ENCODE measurements at regions not wholly inside any gene's neighbourhood (a gene's known extent, or its start where the extent isn't known, plus 50 kb on each side); places are given as distances from the start of the nearest gene placed in this dataset.

DNA sequence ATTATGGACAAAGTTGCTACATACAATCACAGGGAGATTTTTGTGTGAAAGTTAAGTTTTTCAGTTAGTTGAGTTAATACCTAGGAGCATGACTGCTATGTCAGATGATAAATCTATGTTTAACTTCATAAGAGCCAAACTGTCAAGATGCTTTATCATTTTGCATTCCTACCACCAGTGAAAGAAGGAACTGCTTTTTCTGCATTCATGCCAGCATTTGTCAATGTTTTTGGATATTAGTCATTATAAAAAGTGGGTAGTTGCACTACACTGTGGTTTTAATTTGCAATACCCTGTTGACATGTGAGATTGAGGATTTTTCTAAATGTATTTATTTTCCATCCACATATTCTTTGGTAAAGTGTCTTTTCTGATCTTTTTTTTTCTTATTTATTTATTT lies 434.0 kb upstream of the MON1B start:
- no peak overlapping the region for H3K4me3 ChIP-seq (ENCODE audit: low read depth in 1 of 5, low read length in 5 of 5)
- H3K9ac ChIP-seq (ENCODE audit: low read length in 5 of 5), result no peak overlapping the region

DNA sequence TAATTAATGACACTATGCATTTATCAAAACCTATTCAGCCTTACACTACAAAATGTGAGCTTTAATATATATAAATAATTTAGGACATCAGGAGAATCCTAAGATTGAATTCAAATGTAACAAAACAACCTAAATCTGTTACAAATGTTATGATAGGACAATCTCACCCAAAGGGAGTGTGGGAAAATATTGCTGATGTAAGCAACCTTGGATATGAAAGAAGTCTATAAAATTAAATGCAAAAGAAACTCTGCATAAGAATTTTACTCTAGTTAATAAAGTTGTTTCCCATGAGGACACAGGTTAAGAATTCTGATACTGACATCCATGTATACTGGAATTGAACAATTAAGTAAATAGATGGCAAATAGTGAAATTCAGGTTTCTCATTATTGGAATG lies 424.5 kb upstream of the MON1B start:
- no peaks in the 10 kb centered on the region for H3K27me3 ChIP-seq (ENCODE audit: control insufficient read depth in 5 of 5, insufficient read depth in 4 of 5, low read length in 5 of 5)
- H3K9ac ChIP-seq (ENCODE audit: low read length in 5 of 5), result no peak overlapping the region
- H3K9me3 ChIP-seq (ENCODE audit: control insufficient read depth in 5 of 5, low read length in 5 of 5), result peaks cover 3 to 21% (median 11%) of the 10 kb centered on the region in 5 donors
- H3K4me1 ChIP-seq (ENCODE audit: control insufficient read depth in 5 of 5, insufficient read depth in 5 of 5, low read length in 5 of 5), result no peaks in the 10 kb centered on the region
- no peak overlapping the region for H3K27ac ChIP-seq (ENCODE audit: low read depth, low read length)
- H3K36me3 ChIP-seq (ENCODE audit: control insufficient read depth in 5 of 5, insufficient read depth in 5 of 5, low read length in 5 of 5), result no peaks in the 10 kb centered on the region
- no peak overlapping the region for H3K4me3 ChIP-seq (ENCODE audit: low read depth in 1 of 5, low read length in 5 of 5)

More for the DNA sequence above, 434.0 kb upstream of the MON1B start:
- H3K9me3 ChIP-seq (ENCODE audit: control insufficient read depth in 5 of 5, low read length in 5 of 5), result peaks cover 0 to 4% (median 2%) of the 10 kb centered on the region in 5 donors
- no peaks in the 10 kb centered on the region for H3K27me3 ChIP-seq (ENCODE audit: control insufficient read depth in 5 of 5, insufficient read depth in 4 of 5, low read length in 5 of 5)
- H3K27ac ChIP-seq (ENCODE audit: low read depth, low read length), result no peak overlapping the region
- no peaks in the 10 kb centered on the region for H3K4me1 ChIP-seq (ENCODE audit: control insufficient read depth in 5 of 5, insufficient read depth in 5 of 5, low read length in 5 of 5)
- no peaks in the 10 kb centered on the region for H3K36me3 ChIP-seq (ENCODE audit: control insufficient read depth in 5 of 5, insufficient read depth in 5 of 5, low read length in 5 of 5)

DNA sequence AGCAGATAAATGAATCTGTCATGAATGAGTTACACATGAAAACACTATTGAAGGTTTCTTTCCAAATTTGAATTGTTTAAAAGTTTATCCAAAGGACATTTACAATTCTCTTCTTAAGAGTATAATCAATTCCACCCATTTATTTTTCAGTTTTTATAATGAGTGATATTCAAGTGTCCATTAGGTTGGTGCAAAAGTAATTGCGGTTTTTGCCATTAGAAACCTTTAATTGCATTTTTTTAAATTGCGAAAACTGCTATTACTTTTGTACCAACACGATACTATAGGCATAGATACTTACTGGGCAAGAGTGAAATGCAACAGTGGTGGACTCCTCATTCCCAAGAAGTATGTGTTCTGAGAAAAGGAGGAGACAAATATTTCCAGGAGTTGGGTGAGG lies 422.7 kb upstream of the MON1B start:
- no peak overlapping the region for H3K4me3 ChIP-seq (ENCODE audit: low read depth in 1 of 5, low read length in 5 of 5)

DNA sequence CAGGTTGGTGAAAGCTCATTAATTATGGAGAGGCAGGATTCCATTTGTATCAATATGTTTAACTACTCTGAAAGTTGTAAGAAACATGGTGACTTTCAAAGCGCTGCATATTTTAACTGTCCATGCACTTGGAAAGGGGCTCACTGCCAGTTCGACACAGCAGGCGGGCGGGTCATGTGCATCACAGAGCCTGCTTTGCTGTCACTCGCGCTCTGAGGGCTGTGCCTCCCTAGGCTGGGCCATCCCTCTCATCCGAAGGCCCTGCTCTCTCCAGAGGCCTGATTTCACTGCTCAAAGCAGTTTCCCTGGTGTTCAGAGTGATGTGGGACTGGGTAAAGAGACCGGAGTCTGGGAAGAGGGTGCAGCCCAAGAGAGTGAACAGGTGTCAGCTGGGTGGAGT lies 422.0 kb upstream of the MON1B start:
- Histone ChIP-seq H3K9me3 (ENCODE audit: control insufficient read depth in 5 of 5, low read length in 5 of 5) (peaks cover 0 to 8% (median 0%) of the 10 kb centered on the region in 5 donors), H3K36me3 (ENCODE audit: control insufficient read depth in 5 of 5, insufficient read depth in 5 of 5, low read length in 5 of 5) (no peaks in the 10 kb centered on the region), H3K4me3 (ENCODE audit: low read depth in 1 of 5, low read length in 5 of 5) (no peak overlapping the region), H3K9ac (ENCODE audit: low read length in 5 of 5) (no peak overlapping the region), H3K27me3 (ENCODE audit: control insufficient read depth in 5 of 5, insufficient read depth in 4 of 5, low read length in 5 of 5) (no peaks in the 10 kb centered on the region), H3K4me1 (ENCODE audit: control insufficient read depth in 5 of 5, insufficient read depth in 5 of 5, low read length in 5 of 5) (no peaks in the 10 kb centered on the region), H3K27ac (ENCODE audit: low read depth, low read length) (no peak overlapping the region)

More for the DNA sequence above, 422.7 kb upstream of the MON1B start:
- peaks cover 0 to 9% (median 3%) of the 10 kb centered on the region in 5 donors for H3K9me3 ChIP-seq (ENCODE audit: control insufficient read depth in 5 of 5, low read length in 5 of 5)
- no peaks in the 10 kb centered on the region for H3K4me1 ChIP-seq (ENCODE audit: control insufficient read depth in 5 of 5, insufficient read depth in 5 of 5, low read length in 5 of 5)
- H3K9ac ChIP-seq (ENCODE audit: low read length in 5 of 5), result no peak overlapping the region
- no peaks in the 10 kb centered on the region for H3K36me3 ChIP-seq (ENCODE audit: control insufficient read depth in 5 of 5, insufficient read depth in 5 of 5, low read length in 5 of 5)
- no peak overlapping the region for H3K27ac ChIP-seq (ENCODE audit: low read depth, low read length)
- no peaks in the 10 kb centered on the region for H3K27me3 ChIP-seq (ENCODE audit: control insufficient read depth in 5 of 5, insufficient read depth in 4 of 5, low read length in 5 of 5)

DNA sequence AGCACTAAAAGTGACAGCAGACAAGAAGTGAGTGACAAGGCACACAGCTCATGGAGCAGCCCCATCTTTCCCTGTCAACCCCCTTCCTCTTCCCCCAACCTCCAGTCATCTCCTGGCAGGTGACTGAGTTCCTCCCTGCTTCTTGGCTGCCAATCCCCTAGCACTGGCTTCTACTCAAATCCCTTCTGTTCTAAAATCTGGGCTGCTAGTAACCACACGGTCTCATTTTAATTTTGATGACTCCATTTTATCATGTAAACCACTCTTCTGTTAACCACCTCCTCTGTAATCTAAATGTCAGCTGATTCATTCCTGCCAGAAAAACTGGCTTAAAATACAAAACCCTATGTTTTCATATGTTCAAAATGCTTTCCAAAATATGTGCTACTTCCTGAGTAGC lies 419.8 kb upstream of the MON1B start:
- no peak overlapping the region for H3K27ac ChIP-seq (ENCODE audit: low read depth, low read length)
- peaks cover 0 to 3% (median 0%) of the 10 kb centered on the region in 5 donors for H3K9me3 ChIP-seq (ENCODE audit: control insufficient read depth in 5 of 5, low read length in 5 of 5)
- H3K4me1 ChIP-seq (ENCODE audit: control insufficient read depth in 5 of 5, insufficient read depth in 5 of 5, low read length in 5 of 5), result no peaks in the 10 kb centered on the region
- H3K4me3 ChIP-seq (ENCODE audit: low read depth in 1 of 5, low read length in 5 of 5), result no peak overlapping the region
- H3K27me3 ChIP-seq (ENCODE audit: control insufficient read depth in 5 of 5, insufficient read depth in 4 of 5, low read length in 5 of 5), result no peaks in the 10 kb centered on the region
- no peak overlapping the region for H3K9ac ChIP-seq (ENCODE audit: low read length in 5 of 5)
- H3K36me3 ChIP-seq (ENCODE audit: control insufficient read depth in 5 of 5, insufficient read depth in 5 of 5, low read length in 5 of 5), result no peaks in the 10 kb centered on the region

DNA sequence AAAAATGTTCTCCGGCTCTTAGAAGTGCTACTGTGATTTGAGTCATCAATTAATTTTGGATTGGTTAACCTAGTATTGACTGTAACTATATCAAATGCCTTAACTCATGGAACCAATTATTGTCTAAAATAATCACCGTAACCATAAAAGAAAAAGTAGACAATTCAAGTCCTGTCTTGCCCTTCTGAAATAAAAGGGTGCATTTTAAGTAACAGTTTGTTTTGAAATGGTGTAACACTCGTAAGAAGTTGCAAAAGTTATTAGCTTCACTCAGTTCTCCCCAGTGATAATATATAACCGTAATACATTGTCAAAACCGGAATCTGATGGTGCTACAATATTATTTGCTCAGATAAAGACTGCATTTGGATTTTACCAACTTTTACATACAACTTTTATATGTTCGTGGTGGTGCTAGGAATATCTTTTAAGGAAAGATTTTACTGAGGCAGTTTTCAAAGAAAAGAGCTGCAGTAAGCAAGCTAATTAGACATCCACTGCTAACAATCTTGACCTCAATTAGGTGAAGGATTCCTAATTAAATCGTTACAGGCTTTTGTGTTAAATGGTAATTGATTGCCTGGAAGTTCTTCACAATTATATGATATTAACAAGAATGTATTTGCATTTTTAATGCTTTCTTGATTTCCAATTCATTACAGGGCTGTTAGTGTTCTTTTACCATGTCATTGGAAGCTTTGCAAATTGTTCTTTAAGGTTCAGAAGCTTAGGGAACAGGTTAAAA lies 413.1 kb upstream of the MON1B start:
- no peaks in the 10 kb centered on the region for H3K27me3 ChIP-seq (ENCODE audit: control insufficient read depth in 5 of 5, insufficient read depth in 4 of 5, low read length in 5 of 5)

DNA sequence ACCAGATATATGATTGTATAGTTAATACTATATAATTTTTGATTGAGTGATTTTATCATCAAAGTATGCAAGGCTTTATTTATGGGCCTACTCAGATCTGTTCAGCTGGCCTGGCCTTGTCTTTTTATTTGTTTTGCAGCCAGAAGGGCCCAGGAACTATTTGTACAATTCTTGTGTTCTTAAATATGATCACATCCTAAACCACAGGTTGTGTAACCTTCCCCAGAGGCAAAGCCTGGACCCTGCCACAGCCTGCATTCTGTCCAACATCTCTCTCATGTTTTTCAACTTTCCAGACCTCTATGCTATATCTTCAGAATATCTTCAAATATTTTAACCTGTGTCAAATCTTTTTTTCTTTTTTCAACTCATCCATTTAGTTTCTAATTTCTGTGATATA lies 410.4 kb upstream of the MON1B start:
- Histone ChIP-seq H3K36me3 (ENCODE audit: control insufficient read depth in 5 of 5, insufficient read depth in 5 of 5, low read length in 5 of 5) (no peaks in the 10 kb centered on the region), H3K4me3 (ENCODE audit: low read depth in 1 of 5, low read length in 5 of 5) (no peak overlapping the region), H3K9ac (ENCODE audit: low read length in 5 of 5) (no peak overlapping the region), H3K9me3 (ENCODE audit: control insufficient read depth in 5 of 5, low read length in 5 of 5) (no peaks in the 10 kb centered on the region), H3K27me3 (ENCODE audit: control insufficient read depth in 5 of 5, insufficient read depth in 4 of 5, low read length in 5 of 5) (no peaks in the 10 kb centered on the region), H3K27ac (ENCODE audit: low read depth, low read length) (no peak overlapping the region), H3K4me1 (ENCODE audit: control insufficient read depth in 5 of 5, insufficient read depth in 5 of 5, low read length in 5 of 5) (no peaks in the 10 kb centered on the region)

More for the DNA sequence above, 413.1 kb upstream of the MON1B start:
- Histone ChIP-seq H3K9me3 (ENCODE audit: control insufficient read depth in 5 of 5, low read length in 5 of 5) (no peaks in the 10 kb centered on the region), H3K4me3 (ENCODE audit: low read depth in 1 of 5, low read length in 5 of 5) (no peak overlapping the region), H3K4me1 (ENCODE audit: control insufficient read depth in 5 of 5, insufficient read depth in 5 of 5, low read length in 5 of 5) (no peaks in the 10 kb centered on the region), H3K36me3 (ENCODE audit: control insufficient read depth in 5 of 5, insufficient read depth in 5 of 5, low read length in 5 of 5) (no peaks in the 10 kb centered on the region), H3K27ac (ENCODE audit: low read depth, low read length) (no peak overlapping the region), H3K9ac (ENCODE audit: low read length in 5 of 5) (no peak overlapping the region)

DNA sequence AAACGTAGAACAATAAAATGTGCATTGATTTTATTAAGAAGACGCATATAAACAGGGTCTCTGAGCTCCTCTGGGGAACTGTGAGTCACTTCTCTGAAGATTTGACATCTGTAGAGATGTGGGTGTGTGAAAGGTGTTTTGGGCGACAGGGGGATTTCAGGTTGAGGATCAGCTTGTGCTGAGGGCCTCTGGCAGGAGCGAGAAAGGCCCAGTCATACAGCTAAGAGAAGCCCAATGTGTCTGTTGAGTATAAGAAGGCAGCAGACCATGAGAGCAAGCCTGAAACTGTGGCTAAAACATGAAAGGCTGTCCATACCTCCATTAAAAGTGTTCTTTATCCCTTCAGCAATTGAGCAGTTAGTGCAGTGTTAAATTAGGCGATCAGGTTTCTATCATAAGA lies 406.5 kb upstream of the MON1B start:
- Histone ChIP-seq H3K4me3 (ENCODE audit: low read depth in 1 of 5, low read length in 5 of 5) (no peak overlapping the region), H3K27ac (ENCODE audit: low read depth, low read length) (no peak overlapping the region), H3K9ac (ENCODE audit: low read length in 5 of 5) (no peak overlapping the region), H3K4me1 (ENCODE audit: control insufficient read depth in 5 of 5, insufficient read depth in 5 of 5, low read length in 5 of 5) (no peaks in the 10 kb centered on the region), H3K36me3 (ENCODE audit: control insufficient read depth in 5 of 5, insufficient read depth in 5 of 5, low read length in 5 of 5) (no peaks in the 10 kb centered on the region), H3K9me3 (ENCODE audit: control insufficient read depth in 5 of 5, low read length in 5 of 5) (peaks cover 0 to 8% (median 0%) of the 10 kb centered on the region in 5 donors), H3K27me3 (ENCODE audit: control insufficient read depth in 5 of 5, insufficient read depth in 4 of 5, low read length in 5 of 5) (no peaks in the 10 kb centered on the region)

DNA sequence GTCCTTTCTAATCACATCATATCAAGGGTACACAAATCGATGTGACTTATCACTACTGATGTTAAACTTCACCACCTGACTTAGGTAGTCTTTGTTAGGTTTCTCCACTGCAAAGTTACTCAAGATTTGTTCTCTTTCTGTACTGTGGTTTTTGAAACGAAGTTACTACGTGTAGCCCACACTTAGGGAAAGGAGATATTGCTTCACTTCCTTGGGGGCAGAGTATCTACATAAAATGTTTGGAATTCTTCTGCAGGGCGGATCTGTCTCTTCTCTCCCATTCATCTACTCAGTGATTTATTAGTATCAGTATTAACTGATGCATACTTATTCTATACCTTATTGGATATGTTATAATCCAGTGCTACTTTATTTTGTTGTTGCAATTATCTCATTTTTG lies 403.6 kb upstream of the MON1B start:
- peaks cover 0 to 8% (median 0%) of the 10 kb centered on the region in 5 donors for H3K9me3 ChIP-seq (ENCODE audit: control insufficient read depth in 5 of 5, low read length in 5 of 5)
- H3K4me3 ChIP-seq (ENCODE audit: low read depth in 1 of 5, low read length in 5 of 5), result no peak overlapping the region
- H3K27ac ChIP-seq (ENCODE audit: low read depth, low read length), result no peak overlapping the region
- no peaks in the 10 kb centered on the region for H3K4me1 ChIP-seq (ENCODE audit: control insufficient read depth in 5 of 5, insufficient read depth in 5 of 5, low read length in 5 of 5)
- H3K27me3 ChIP-seq (ENCODE audit: control insufficient read depth in 5 of 5, insufficient read depth in 4 of 5, low read length in 5 of 5), result no peaks in the 10 kb centered on the region
- no peak overlapping the region for H3K9ac ChIP-seq (ENCODE audit: low read length in 5 of 5)
- no peaks in the 10 kb centered on the region for H3K36me3 ChIP-seq (ENCODE audit: control insufficient read depth in 5 of 5, insufficient read depth in 5 of 5, low read length in 5 of 5)

DNA sequence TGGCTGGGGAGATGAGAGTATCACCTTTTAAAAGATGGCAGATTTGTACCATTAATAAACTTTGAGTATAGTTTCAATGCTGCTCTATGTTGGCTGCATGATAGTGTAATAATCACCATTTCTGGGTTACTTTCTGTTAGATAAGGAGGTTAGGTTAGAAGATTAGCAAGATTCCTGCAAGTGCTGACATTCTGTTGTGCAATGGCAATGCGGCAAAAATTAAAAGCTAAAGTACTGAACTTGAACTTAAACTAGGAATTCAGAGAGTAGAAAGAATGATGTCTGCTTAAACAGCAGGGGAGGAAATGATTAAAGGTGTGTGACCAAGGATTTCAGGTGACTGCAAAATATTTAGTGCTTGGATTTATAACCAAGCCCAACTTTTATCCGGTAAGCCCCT lies 399.8 kb upstream of the MON1B start:
- Histone ChIP-seq H3K36me3 (ENCODE audit: control insufficient read depth in 5 of 5, insufficient read depth in 5 of 5, low read length in 5 of 5) (no peaks in the 10 kb centered on the region), H3K27ac (ENCODE audit: low read depth, low read length) (no peak overlapping the region), H3K4me1 (ENCODE audit: control insufficient read depth in 5 of 5, insufficient read depth in 5 of 5, low read length in 5 of 5) (no peaks in the 10 kb centered on the region), H3K4me3 (ENCODE audit: low read depth in 1 of 5, low read length in 5 of 5) (no peak overlapping the region), H3K27me3 (ENCODE audit: control insufficient read depth in 5 of 5, insufficient read depth in 4 of 5, low read length in 5 of 5) (no peaks in the 10 kb centered on the region), H3K9me3 (ENCODE audit: control insufficient read depth in 5 of 5, low read length in 5 of 5) (peaks cover 0 to 8% (median 0%) of the 10 kb centered on the region in 5 donors), H3K9ac (ENCODE audit: low read length in 5 of 5) (no peak overlapping the region)
